ELR (cell line): ENCODE measurements at regions not wholly inside any gene's neighbourhood (a gene's known extent, or its start where the extent isn't known, plus 50 kb on each side); places are given as distances from the start of the nearest gene placed in this dataset.
"Not testable (repeated sequence)": the region's sequence is repeated elsewhere in the genome, so short reads cannot be mapped to it uniquely, and the experiment has no call there.

Source experiments
- DNase-seq: peaks from one replicate; pipeline ENCODE4 v3.0.0-alpha.2; 2015; ENCODE audit warnings: low read depth

DNA sequence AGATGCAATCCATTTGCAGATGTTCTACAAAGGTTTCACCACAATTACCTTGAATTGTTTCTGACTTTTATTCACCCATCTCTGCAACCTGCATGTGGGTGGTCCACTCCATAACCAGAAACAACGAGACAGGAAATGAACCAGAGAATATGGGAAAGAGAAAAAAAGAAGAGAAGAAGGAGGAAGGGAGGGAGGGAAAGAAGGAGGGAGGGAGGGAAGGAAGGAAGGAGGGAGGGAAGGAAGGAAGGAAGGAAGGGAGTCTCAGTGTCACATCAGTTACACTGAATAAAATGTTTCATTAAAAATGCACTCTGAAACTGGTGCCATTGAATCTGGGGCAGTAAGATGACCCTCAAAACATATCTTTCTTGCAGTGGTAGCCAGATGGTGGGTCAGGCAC is 301.3 kb upstream of the MGMT start:
- no peak for DNase-seq

DNA sequence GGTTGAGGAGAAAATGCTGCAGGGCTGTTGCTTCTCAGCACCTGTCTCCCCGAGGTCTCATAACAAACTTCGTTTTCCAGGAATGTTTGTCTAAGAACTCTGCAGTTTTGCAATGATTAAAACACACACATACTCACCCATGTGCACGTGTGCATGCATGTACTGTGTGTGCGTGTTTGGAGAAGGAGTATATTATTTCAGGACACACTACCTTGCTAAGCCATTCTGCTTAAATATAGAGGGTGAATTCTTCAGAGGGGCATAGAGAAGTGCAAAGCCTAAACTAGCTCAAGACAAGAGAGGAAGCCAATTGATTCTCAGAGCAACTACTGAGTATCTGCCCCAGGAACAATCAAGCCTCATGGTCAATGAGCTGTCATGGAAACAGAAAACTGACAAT is 298.4 kb upstream of the MGMT start:
- DNase-seq: no peak

GRCh38 chr10:129169115-129169514 is 297.9 kb upstream of the MGMT start:
- no peak for DNase-seq

DNA sequence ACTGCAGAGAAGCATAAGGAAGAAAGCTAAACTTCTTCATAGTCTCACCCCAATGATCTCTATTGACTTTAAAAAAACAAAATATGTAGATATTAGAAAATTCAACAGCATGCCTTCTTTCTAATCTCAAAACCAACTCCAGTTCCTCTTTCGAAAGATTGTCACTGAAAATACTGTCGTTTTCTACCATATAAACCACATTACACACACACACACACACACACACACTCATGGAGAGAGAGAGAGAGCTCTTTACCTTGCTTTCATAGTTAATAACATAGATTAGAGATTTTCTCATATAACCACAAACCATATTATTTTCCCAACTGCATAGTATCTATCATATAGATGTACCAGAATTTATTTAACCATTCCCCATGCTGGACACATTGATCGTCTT is 296.2 kb upstream of the MGMT start:
- no peak for DNase-seq

GRCh38 chr10:129171812-129172211 is 295.2 kb upstream of the MGMT start:
- DNase-seq: no peak

GRCh38 chr10:129174232-129175014 is 292.6 kb upstream of the MGMT start:
- no peak for DNase-seq

DNA sequence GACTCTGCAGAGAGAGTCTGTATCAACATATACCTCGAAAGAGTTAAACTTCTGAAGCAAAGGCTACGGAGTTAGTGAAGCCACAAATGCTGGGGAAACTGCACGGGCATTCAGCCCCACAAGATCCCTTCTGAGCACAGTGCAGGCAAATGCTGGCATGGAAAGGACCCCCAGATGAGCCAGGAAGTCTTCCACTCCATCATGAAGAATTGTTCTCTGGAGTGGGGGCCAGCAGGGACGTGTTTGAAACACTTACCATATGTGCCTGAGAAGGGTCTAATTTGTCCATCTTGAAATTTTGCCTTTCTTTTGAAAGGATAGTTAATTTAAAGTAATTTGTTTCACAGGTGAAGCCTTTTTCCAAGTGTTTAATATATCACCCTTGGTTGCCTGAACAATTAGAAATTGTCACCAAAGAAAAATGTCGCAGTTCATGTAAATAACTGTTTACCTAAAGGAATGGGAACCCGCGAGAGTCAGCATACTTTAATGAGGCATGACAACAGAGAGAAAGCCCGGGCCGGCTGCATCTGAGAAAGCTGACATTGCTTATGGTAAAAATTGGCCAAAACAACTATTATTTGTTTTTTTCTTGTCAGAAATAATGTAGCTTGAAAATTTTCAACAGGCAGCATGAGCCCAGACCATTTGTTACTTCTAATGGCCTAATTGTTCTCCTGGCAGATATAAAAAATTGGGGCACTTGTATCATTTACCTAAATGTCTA is 287.6 kb upstream of the MGMT start:
- no peak for DNase-seq

DNA sequence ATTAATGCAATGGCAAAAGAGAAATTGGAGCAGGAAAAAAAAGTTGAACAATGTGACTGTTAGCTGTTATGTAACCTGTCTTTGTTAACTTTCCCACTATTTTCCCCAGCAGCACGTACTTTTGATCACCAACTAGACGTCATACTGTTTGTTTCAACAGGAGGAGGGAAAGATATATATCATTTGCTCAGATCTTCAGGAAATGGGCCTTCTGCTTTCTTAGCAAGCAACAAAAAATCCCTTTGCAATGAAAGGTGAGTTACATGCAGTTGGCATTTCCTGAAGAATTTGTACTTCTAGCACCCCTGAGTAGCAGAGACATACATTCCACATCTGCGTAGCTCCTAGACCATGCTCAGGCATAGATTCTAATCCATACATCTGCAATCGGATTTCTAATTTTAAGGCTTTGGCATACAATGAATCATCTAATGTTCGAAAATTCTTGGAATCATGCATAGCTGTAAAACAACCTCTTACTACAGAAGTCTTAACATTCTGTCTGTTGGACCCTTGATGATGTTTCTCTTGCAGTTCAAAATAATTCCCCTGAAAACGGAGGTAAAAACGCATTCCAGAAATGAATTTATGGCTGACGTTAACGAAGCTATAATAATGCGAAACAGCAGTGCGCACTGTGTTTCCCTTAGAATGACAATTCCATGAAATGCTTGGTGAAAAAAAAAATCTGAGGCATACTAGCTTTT is 286.9 kb upstream of the MGMT start:
- DNase-seq: no peak

DNA sequence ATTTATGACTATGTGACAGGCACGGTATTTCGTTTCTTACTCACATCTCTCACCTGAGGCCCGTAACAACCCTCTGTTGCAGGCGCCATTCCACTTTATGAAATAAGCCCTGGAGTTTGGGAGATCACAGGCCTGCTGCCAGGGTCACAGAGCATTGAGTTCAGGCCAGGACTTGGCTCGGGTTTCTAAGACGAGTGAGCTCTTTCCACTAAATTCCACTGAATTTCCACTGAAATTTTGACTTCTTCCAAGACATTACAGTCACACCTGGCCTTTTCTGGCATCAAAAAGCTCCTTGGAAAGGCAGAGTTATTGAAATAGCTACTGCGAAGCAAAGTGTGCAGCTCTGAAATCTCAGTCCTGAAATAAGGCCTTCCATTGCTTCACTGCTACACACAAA is 282.8 kb upstream of the MGMT start:
- DNase-seq: no peak

GRCh38 chr10:129187331-129187730 is 279.7 kb upstream of the MGMT start:
- no peak for DNase-seq

- no peak for DNase-seq
Observed at GRCh38 chr10:129191797-129192196, 275.2 kb upstream of the MGMT start.

GRCh38 chr10:129192344-129193128 is 274.5 kb upstream of the MGMT start:
- DNase-seq: no peak

DNA sequence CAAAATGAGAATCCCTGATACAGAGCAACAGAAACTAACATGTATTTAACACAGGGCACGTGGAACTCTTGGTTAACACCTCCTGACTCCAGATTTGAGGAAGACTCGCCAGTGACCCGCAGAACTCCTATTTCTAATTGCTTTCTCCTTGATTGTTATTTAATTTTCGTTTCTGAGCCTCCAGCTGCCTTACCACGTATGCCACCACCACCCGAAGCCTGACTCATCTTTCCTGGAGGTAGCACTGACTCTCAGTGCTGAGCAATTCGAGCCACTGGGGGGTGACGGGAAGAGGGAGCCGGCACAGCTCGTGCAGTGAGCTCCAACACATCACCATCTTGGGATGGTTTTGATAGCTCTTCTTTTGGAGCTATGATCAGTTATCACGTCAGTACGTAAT is 273.9 kb upstream of the MGMT start:
- no peak for DNase-seq

GRCh38 chr10:129194181-129194870 is 272.7 kb upstream of the MGMT start:
- DNase-seq: no peak

DNA sequence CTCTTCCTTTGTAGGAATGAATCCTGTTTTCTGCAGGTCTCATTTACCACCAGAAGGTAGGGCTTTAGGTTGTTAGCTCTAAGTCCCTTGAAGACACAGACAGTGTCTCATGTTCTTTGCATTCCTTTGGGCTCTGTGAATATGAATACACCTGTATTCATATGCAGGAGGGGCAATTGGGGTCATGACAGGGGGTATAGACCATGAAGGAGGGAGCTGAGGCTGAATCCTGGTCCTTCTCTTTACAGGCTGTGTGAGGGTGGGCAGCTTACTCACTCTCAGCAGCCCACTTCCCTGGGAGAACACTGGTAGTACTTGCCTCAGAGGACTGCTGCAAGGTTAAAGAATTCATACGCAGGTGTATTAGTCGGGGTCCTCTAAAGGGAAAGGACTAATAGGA is 267.2 kb upstream of the MGMT start:
- DNase-seq: no peak

- DNase-seq: no peak
Observed at GRCh38 chr10:129203819-129204218, 263.2 kb upstream of the MGMT start.

- DNase-seq: no peak
Observed at GRCh38 chr10:129207297-129207696, 259.7 kb upstream of the MGMT start.

DNA sequence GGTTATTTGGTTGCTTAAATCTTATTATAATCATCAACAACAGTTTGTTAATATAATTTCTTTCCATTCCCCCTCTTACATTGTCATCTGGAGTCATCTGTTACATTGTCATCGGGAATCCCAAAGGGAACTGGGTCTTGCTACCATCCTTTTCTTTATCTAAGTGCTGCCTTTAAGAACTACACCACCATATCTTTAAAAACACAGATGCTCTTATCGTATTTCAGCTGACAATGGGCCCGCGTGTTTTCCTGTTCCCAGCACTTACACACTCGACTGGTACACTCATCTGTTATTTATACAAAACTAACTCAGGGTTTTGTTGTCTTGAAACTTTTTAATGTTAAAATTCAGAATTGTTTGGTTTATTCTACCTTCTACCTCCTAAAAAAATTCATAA is 256.2 kb upstream of the MGMT start:
- DNase-seq: no peak

DNA sequence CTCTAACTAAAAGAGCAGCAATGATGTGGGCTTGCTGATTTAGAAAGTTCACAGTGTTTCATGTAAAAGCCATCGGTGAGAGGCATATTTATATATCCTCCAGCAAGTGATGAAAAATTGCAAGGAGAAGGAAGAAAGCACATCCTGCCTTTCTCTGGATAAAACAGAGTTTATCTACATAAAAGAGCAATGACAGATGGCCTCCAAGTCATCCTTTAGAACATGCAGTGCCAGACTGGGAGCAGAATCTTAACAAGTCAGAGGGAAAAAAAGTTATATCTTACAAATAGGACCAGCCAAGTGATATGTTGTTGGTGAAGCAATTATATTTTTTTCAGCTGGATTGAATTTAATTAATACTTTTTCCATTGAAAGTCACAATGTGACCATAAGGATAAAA is 253.8 kb upstream of the MGMT start:
- no peak for DNase-seq

DNA sequence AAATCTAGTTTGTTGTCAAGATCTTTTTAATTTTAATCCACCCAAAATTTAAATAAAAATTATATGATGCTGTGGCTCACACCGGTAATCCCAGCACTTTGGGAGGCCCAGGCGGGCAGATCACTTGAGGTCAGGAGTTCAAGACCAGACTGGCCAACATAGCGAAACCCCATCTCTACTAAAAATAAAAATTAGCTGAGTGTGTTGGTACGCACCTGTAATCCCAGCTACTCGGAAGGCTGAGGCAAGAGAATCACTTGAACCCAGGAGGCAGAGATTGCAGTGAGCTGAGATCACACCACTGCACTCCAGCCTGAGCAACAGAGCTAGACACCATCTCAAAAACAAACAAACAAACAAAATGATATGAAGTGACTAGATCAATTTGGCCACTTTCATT is 253.0 kb upstream of the MGMT start:
- not testable (repeated sequence) for DNase-seq

DNA sequence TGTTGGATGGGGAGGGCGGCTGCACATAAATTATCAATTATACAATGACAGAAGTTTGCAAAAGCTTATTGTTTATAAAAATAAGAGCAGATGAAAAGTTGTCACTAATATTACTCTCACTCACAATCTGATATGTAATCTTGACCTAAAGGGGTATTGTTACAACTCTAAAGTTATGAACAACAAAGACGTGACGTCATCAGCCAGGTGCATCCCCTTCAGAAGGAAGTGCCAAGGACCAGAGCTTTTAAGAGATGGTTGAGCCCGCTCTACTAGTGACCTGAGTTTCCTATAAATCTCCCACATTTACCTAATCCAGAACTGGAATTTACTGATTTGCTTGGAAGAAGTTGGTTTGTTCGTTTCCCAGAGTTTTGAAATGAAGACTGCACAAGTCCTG is 247.7 kb upstream of the MGMT start:
- DNase-seq: no peak

GRCh38 chr10:129222436-129222835 is 244.6 kb upstream of the MGMT start:
- DNase-seq: no peak
